CD4-positive, alpha-beta T cell treated with Interleukin-4 for 4 hours (primary cell): ENCODE measurements at regions not wholly inside any gene's neighbourhood (a gene's known extent, or its start where the extent isn't known, plus 50 kb on each side); places are given as distances from the start of the nearest gene placed in this dataset.
A peak's percentile ranks its signal among the peaks of the same experiment; 100 is the strongest.
"Not testable (repeated sequence)": the region's sequence is repeated elsewhere in the genome, so short reads cannot be mapped to it uniquely, and the experiment has no call there.

Experiments used
- DNase-seq: peaks from one replicate; pipeline ENCODE4 v3.0.0-alpha.2; 2020

DNA sequence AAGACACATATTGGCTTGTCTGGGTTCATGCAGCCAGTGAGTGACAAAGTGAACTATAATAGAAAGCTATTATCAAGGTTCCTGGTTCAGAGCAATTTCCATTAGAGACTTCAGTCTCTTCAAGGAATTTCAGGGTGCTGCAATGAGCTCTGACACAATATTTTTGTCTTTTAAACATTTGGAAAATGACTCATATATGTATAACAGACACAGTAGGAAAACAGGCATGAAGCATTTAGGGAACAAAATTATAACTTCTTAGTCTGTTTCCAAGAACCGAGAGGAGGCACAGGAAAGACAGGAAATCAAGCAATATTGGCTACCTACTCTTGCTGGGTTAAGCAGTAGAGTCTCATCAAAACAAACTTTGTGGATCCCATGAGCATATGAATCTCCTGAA, 170.4 kb downstream of the PTPRC start:
- DNase-seq: no peak

DNA sequence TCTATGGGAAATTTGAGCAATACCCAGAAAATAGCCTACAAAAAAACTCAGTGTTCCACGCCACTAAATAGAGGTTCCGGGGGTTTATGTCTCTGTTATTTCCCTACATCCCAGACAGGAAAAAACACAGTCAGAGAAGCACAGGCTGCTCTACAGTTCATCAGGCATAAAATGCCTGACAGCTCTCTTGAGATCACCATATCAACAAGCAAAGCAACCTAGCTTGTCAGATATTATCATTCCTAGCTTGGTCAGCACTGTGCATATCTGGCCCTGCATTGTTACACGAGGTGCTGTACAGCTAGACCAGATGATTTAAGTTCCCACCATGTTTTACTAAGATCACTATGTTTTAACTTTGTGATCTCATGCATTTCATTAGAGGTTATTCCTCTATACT, 172.6 kb downstream of the PTPRC start:
- no peak for DNase-seq

GRCh38 chr1:198823626-198824025, 184.8 kb downstream of the PTPRC start:
- no peak for DNase-seq

GRCh38 chr1:198825254-198825653, 186.4 kb downstream of the PTPRC start:
- no peak for DNase-seq

DNA sequence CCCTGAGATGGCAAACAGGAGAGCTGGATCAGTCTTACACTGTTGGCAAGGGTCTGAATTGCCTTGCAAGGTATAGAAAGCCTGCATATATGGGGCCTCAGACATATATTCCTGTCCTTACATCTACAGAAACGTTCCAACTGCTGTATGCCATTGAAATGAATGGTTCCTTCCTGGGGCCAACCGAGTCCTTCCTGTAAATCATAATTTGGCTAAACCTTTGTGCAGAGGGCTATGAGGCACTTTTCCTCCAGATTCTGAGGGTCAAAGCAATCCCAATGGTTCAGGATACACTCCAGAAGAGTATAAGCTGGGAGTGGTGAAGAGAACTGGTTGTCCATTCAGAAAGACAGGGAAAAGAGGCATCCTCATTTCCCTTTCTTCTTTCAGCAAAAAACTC, 190.5 kb downstream of the PTPRC start:
- no peak for DNase-seq

DNA sequence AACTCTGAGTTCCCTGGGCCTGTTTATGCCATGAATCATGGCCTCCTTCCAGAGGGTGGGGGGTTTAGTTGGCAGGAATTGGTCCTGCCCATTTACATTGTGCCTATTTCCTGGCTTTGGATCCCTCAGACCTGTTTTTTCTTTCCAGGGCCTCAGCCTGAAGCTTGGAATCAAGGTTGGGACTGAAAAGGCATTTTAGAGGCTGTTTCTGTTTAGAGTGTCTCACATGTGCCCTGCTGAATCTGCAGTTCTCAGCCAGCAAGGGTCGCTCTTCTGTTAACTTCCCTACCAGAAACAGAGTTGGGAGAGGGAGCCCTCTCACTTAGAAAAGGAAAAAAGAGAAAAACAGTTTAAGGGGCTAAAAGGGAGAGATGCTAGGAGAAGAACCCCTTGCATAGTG, 191.1 kb downstream of the PTPRC start:
- no peak for DNase-seq

DNA sequence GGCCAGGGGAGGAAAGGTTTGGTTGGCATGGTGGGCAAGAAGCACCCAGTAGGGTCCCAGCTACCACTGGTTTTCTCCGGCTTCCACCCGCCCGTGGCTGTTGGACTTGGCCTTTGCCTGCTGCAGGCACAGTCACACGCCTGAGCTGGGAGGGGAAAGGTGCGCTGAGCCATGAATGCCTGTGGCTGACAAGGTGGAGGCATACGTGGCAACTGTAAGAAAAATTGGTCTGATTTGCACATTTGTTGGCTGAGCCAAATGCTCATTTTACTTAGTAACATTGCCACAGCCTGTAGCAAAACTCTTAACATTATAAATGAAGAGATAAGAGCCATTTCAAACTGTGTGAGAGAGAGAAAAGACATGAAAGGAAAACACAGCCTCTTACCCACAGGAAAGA, 191.6 kb downstream of the PTPRC start:
- DNase-seq: no peak

DNA sequence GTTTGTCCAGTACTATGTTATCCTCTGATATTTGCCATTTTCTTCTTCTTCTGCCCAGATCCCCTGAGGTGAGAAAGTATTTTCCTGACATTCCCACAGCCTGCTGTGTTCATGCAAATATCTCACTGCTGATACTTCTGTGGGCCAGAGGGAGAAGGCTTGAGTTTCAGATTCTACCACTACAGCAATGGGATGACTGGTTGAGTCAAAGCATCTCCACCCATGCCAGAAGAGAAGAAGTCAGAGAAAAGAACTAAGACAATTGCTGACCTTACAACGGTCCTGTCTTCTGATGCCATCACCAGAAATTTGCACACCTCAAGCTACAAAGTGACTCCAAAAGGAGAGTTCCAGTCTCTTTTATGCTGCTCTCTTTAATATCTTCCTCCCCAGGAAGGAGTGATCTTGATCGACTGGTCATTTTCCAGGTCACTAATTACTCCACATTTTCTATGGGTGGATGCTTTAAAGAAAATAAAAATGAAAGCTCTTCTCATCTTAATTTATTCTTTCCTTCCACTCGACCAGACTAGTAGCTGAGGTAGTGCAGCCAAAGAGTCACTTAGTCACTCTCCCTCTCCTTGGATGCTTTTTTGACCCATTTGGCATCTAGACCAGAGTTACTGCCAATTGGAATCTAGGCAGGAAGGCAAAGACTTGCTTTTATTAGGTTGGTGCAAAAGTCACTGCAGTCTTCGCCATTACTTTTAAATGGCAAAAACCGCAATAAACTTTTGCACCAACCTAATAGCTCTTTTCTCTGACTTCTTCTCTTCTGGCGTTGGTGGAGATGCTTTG, 195.1 kb downstream of the PTPRC start:
- DNase-seq: no peak

DNA sequence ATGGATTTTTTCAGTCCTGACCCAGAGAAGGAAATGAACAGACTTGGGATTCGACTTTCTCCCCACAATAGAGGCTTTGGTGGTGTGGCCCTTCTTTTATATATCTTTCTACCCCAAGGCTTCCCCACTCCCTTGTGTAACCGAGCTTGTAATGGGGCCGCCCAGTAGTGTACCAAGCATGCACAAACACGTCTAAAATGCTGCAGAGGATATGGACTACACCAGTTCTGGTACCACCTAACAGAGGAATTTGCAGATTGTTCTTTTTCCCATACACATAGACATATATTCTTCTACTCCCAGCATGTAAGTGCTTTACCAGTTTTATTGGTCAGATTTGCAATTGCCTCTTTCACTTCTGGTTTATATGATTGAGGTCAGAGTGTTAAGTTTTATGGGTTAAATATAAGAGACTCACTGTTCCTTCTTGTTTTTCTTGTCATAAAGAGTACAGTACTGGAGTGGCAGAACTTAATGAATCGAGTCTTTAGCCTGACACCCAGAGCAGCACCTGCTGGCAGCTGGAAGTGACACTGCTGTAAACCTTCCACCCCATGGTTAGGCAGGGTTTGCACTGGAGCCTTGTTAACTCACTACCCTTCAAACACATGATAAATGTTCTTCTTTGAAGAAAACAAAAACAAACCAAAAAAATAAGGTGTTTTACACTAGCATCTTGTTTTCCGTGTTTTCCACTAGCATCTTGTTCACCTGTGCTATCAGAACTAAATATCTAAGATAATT, 198.6 kb downstream of the PTPRC start:
- DNase-seq: peak; percentile 2

DNA sequence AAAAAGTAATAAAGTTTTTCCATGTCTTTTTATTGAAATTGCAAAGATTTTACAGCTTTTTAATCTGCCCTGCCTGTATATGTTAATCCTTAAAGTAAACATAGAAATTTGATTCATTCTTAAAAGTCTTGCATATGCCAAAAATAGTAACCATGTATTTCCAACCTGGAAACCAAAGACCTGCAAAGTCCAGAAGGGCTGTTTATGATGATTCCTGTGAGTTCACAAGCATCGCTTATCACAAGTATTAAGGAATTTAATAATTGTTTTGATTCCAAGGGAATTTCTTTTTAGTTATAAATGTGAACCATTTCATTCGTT, 199.1 kb downstream of the PTPRC start:
- no peak for DNase-seq

DNA sequence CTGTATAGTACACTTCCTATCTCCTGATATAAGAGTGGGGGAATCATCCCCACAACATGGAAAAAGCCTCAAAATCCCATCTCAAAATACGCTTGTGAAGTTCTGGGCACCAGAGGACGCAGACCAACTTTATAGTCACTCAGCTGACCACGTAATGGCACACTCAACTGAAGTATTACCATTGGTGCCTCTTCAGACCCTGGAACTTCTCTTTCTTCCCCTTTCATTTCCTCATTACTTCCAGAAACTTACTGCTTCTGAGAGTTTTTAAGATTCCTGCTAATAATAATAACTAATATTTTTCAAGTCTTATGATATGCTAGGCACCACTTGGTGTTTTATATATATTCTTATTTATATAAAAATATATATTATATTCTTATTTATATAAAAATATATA, 202.6 kb downstream of the PTPRC start:
- no peak for DNase-seq

- no peak for DNase-seq
Measured at GRCh38 chr1:198842686-198843085, 203.8 kb downstream of the PTPRC start.

GRCh38 chr1:198845271-198845670, 206.4 kb downstream of the PTPRC start:
- no peak for DNase-seq

GRCh38 chr1:198845851-198846250, 207.0 kb downstream of the PTPRC start:
- no peak for DNase-seq

DNA sequence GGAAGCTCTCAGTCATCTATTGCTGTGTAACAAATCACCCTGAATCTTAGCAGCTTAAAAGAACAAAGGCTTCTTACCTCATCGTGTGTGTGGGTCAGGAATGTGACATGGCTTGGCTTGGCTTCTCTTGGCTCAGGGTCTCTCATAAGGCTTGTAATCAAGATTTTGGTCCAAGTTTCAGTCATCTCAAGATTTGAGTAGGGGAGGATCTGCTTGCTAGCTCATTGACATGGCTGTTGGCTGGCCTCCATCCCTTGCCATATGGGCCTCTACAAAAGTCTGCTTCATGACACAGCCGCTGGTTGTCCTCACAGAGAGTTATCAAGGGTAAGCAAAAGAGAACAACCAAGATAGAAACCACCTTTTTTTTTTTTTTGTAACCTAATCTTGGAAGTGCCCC, 207.7 kb downstream of the PTPRC start:
- no peak for DNase-seq

DNA sequence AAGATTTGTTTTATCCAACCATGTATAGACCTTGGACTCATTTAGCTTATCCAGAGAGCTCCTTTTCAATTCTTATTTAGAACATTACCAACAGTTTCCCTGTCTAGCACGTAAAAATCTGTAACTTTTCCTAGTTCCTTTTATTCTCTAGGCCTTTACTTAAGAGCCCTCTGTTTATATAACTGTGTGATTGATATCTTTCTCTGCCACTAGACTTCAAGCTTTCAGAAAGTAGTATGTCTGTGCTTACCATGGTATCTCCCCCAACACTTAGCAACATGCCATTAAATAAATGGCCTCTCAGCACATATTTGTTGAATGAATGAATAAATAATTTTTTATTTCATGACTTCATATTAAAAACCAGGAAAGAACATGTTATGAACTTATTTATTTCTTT, 209.4 kb downstream of the PTPRC start:
- DNase-seq: no peak

- DNase-seq: no peak
Measured at GRCh38 chr1:198848649-198849048, 209.8 kb downstream of the PTPRC start.

DNA sequence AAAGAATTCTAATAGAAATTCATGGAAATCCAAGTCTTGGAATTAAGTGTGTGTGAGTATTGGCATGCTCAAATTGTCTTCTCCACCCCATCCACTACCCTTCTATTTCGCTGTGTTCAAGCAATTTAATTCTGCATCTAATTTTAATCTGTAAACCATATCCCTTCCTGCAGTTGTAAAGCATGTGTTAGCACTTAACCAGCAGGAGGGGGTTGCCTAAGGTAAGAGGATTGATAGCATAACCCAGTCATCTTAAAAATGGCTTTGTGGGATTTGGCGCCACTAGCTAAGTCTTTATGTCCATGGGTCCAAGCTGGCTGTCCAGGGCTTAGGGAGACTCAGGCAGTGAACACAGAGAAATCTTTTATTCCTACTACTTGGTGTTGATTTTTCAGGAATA, 210.3 kb downstream of the PTPRC start:
- no peak for DNase-seq

DNA sequence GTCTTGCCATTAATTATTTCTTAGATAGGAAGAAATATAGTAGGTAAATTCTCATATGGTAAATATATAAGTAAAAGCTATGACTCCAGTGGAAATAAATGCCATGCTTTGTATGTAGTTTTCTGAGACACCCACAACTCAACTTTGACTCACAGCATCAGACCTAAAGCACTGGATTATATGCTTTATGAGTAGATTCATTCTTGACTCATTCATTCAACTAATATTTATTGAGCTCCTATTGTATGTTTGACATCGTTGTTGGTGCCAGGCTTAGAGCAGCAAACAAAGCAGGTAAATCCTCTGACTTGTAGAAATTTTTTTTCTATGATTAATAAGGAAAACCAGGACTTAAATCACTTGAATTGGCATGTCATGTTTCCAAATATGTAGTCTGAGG, 211.4 kb downstream of the PTPRC start:
- no peak for DNase-seq

DNA sequence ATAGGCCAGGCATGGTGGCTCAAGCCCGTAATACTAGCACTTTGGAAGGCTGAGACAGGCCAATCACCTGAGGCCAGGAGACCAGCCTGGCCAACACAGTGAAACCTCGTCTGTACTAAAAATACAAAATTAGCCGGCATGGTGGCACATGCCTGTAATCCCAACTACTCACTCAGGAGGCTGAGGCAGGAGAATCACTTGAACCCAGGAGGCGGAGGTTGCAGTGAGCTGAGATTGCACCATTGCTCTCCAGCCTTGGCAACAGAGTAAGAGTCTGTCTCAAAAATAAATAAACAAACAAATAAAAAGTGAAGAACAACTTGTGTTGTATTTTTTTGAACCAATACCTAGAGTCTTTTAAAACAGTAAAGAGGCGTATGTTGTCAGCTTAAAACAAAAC, 212.1 kb downstream of the PTPRC start:
- not testable (repeated sequence) for DNase-seq

DNA sequence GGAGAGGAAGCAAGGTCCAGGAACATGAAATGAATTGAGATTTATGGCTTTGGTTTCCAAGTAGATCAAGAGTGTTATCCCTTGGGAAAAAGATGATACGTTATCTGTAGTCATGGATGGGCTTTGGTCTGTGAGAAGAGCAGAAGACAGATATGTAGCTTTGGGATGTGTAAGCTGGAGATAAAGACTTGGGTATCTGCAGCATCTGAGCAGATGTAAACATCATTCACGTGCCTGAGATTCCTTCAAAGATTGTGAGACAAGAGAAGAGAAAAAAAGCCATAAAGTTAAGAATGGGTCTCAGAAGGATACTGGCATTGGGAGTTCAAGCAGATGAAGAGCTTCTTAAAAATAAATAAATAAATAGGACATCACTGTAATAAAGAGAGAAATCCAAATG, 217.8 kb downstream of the PTPRC start:
- no peak for DNase-seq

DNA sequence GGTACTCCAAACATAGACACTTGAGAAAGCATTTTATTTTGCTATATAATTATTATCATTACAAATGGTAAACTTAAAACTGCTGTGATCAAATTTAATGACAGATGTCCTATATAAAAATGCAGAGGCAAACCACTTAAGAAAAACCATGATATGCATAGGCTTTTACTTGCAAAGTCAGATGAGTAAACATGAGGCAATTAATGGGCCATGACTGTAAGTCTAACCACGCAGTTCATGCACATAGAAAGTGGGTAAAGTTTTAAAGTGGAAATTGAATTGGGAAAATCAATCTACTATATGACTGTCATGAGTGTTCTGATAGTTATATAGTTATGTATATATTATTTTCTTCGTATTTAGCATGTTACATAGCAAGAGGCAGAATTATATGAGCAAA, 219.2 kb downstream of the PTPRC start:
- DNase-seq: no peak

- DNase-seq: no peak
Measured at GRCh38 chr1:198860371-198860770, 221.5 kb downstream of the PTPRC start.

GRCh38 chr1:198861636-198862035, 222.8 kb downstream of the PTPRC start:
- no peak for DNase-seq

DNA sequence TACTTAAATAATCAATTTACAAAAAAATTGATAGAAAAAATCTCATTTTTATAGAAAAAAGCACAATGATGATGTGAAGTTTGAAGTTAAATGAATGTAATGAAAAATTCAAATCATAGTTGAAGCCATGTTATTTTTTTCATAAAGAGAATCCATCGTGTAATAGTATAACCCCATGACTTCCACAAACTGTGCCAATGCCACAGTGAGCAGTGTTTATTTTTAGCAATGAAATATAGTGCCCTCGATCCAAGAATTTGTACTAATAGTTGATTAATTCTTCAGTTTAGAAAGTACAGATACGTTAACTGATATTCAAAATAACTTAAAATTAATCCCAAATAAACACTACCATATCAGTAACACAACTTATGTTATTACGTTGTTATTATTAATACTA, 225.9 kb downstream of the PTPRC start:
- no peak for DNase-seq
